MCF 10A (cell line): ENCODE measurements at regions not wholly inside any gene's neighbourhood (a gene's known extent, or its start where the extent isn't known, plus 50 kb on each side); places are given as distances from the start of the nearest gene placed in this dataset.
"Not testable (repeated sequence)": the region's sequence is repeated elsewhere in the genome, so short reads cannot be mapped to it uniquely, and the experiment has no call there.

Source experiments
- BruUV-seq: library from RNA; stranded (reverse); fragments of 400-500 nt; replicated peaks from 2 replicates; lab custom pipeline; 2021; lab: Mats Ljungman, UMichigan
- CTCF ChIA-PET: fragments of 300-600 bp; sonication (Branson Sonifier 250); formaldehyde crosslinking; extraction: SDS; loops from one replicate; lab custom pipeline; 2021; ENCODE audit warnings: antibody characterized with exemption, inconsistent platforms; lab: Yijun Ruan, JAX
- POLR2A ChIA-PET: fragments of 300-600, 350-650 bp; sonication (Branson Sonifier 250); formaldehyde crosslinking; extraction: SDS; loops from one replicate; lab custom pipeline; 2020; ENCODE audit warnings: antibody characterized with exemption, inconsistent platforms; lab: Yijun Ruan, JAX
- DNase-seq: peaks from one replicate; pipeline ENCODE4 v3.0.0-alpha.2; 2018; ENCODE audit not compliant: unreplicated experiment
- H3K27ac Mint-ChIP-seq: one replicate; pipeline ENCODE4 v1.8.0; 2022; ENCODE audit warnings: mild to moderate bottlenecking, low read depth, mixed read lengths; ENCODE audit not compliant: unreplicated experiment
- H3K27me3 Mint-ChIP-seq: one replicate; pipeline ENCODE4 v1.8.0; 2022; ENCODE audit warnings: mixed read lengths; ENCODE audit not compliant: insufficient read depth, unreplicated experiment
- H3K36me3 Mint-ChIP-seq: one replicate; pipeline ENCODE4 v1.8.0; 2022; ENCODE audit warnings: mild to moderate bottlenecking, moderate library complexity, mixed read lengths; ENCODE audit not compliant: insufficient read depth, unreplicated experiment
- H3K4me1 Mint-ChIP-seq: one replicate; pipeline ENCODE4 v1.8.0; 2022; ENCODE audit warnings: mixed read lengths; ENCODE audit not compliant: insufficient read depth, unreplicated experiment
- H3K4me3 Mint-ChIP-seq: one replicate; pipeline ENCODE4 v1.8.0; 2022; ENCODE audit warnings: mild to moderate bottlenecking, moderate library complexity, mixed read lengths; ENCODE audit not compliant: unreplicated experiment
- H3K9me3 Mint-ChIP-seq: one replicate; pipeline ENCODE4 v1.8.0; 2022; ENCODE audit warnings: mixed read lengths; ENCODE audit not compliant: unreplicated experiment
- CTCF ChIP-seq: fragments of 200-600 bp; IDR thresholded peaks from one replicate; pipeline ENCODE4 v1.8.0; 2022; ENCODE audit warnings: antibody characterized with exemption, mild to moderate bottlenecking; ENCODE audit not compliant: unreplicated experiment
- intact Hi-C: fragments of 100-400 bp; cut with micrococcal nuclease; formaldehyde crosslinking; loops from 2 replicates; pipeline ENCODE4 v1.14.1; 2022

GRCh38 chr12:68984796-68985573, 52.0 kb upstream of the CPM start:
- Mint-ChIP-seq H3K27ac (no peak overlapping the region), H3K9me3 (peaks cover 7% of the 10 kb centered on the region), H3K4me1 (peaks cover 19% of the 10 kb centered on the region), H3K27me3 (no peaks in the 10 kb centered on the region), H3K4me3 (no peak overlapping the region), H3K36me3 (no peaks in the 10 kb centered on the region)
- ChIA-PET POLR2A (no interaction called here), CTCF (no interaction called here)
- DNase-seq = no peak
- intact Hi-C loops = no loop called here
- no TSS peak for BruUV-seq
- TF ChIP-seq CTCF = no peak

- H3K27ac Mint-ChIP-seq, H3K27me3 Mint-ChIP-seq, DNase-seq, intact Hi-C loops, H3K4me3 Mint-ChIP-seq, H3K4me1 Mint-ChIP-seq, BruUV-seq, H3K9me3 Mint-ChIP-seq, CTCF ChIA-PET, H3K36me3 Mint-ChIP-seq: not testable (repeated sequence)
- POLR2A ChIA-PET = interaction anchor here (1.0 to 1.3 kb wide), 2 partner anchors 10 to 15 kb away, joined by 4 read pairs; no protein-coding TSS in a partner anchor
Observed at GRCh38 chr12:68997526-68997925, 64.6 kb upstream of the CPM start.

- no TSS peak for BruUV-seq
- no peaks in the 10 kb centered on the region for H3K27me3 Mint-ChIP-seq
- ChIA-PET POLR2A (interaction anchor here (1.0 to 1.3 kb wide), 2 partner anchors 10 to 14 kb away, joined by 4 read pairs; no protein-coding TSS in a partner anchor), CTCF (no interaction called here)
- DNase-seq = no peak
- H3K9me3 Mint-ChIP-seq = peaks cover 8% of the 10 kb centered on the region
- no peaks in the 10 kb centered on the region for H3K4me1 Mint-ChIP-seq
- no peak overlapping the region for H3K4me3 Mint-ChIP-seq
- intact Hi-C loops = no loop called here
- TF ChIP-seq CTCF = no peak
- no peak overlapping the region for H3K27ac Mint-ChIP-seq
- no peaks in the 10 kb centered on the region for H3K36me3 Mint-ChIP-seq
Observed at GRCh38 chr12:68998041-68998440, 65.1 kb upstream of the CPM start.

GRCh38 chr12:69000074-69000473, 67.1 kb upstream of the CPM start:
- Mint-ChIP-seq H3K36me3 (no peaks in the 10 kb centered on the region), H3K9me3 (peaks cover 8% of the 10 kb centered on the region), H3K27me3 (no peaks in the 10 kb centered on the region), H3K27ac (no peak overlapping the region), H3K4me1 (no peaks in the 10 kb centered on the region), H3K4me3 (no peak overlapping the region)
- no peak for TF ChIP-seq CTCF
- BruUV-seq = no TSS peak
- ChIA-PET POLR2A (no interaction called here), CTCF (interaction anchor here (0.7 to 1.2 kb wide), 3 partner anchors 8 to 87 kb away, joined by 3 to 5 read pairs (median 3); no protein-coding TSS in a partner anchor)
- intact Hi-C loops = no loop called here
- DNase-seq = no peak
